PFSK-1 (cell line): ENCODE measurements at regions not wholly inside any gene's neighbourhood (a gene's known extent, or its start where the extent isn't known, plus 50 kb on each side); places are given as distances from the start of the nearest gene placed in this dataset.

Source experiments
- POLR2AphosphoS5 ChIP-seq: IDR thresholded peaks from 2 replicates; pipeline ENCODE4 v1.6.1; 2012; ENCODE audit warnings: low read depth, mild to moderate bottlenecking, control low read depth, low read length, moderate library complexity
- REST ChIP-seq, 2 experiments: IDR thresholded peaks; 2 replicates each; pipeline versions ENCODE4 v1.6.1 to v1.8.0; 2011 to 2012; ENCODE audit warnings: low read depth in 2 of 2, low read length in 2 of 2, control low read depth in 1 of 2, inconsistent platforms in 1 of 2, mild to moderate bottlenecking in 1 of 2, moderate library complexity in 1 of 2; ENCODE audit not compliant: insufficient read depth in 1 of 2
- SIN3A ChIP-seq: IDR thresholded peaks from 2 replicates; pipeline ENCODE4 v1.6.1; 2012; ENCODE audit warnings: mild to moderate bottlenecking, low read length, moderate library complexity, borderline replicate concordance; ENCODE audit not compliant: insufficient read depth
- TAF1 ChIP-seq: IDR thresholded peaks from 2 replicates; pipeline ENCODE4 v1.6.1; 2012; ENCODE audit warnings: low read length, control low read depth, borderline replicate concordance; ENCODE audit not compliant: insufficient read depth

- TF ChIP-seq POLR2AphosphoS5 (no peak), TAF1 (no peak), REST (IDR thresholded peaks at IDR 0.05; ENCODE audit: insufficient read depth in 1 of 2, low read depth in 2 of 2, low read length in 2 of 2) (no peak), SIN3A (no peak)
These were observed 76.6 kb upstream of the TEX51 start for GRCh38 chr2:126822115-126822514.
